ENCODE measurements at regions not wholly inside any gene's neighbourhood (a gene's known extent, or its start where the extent isn't known, plus 50 kb on each side); places are given as distances from the start of the nearest gene placed in this dataset.

DNA sequence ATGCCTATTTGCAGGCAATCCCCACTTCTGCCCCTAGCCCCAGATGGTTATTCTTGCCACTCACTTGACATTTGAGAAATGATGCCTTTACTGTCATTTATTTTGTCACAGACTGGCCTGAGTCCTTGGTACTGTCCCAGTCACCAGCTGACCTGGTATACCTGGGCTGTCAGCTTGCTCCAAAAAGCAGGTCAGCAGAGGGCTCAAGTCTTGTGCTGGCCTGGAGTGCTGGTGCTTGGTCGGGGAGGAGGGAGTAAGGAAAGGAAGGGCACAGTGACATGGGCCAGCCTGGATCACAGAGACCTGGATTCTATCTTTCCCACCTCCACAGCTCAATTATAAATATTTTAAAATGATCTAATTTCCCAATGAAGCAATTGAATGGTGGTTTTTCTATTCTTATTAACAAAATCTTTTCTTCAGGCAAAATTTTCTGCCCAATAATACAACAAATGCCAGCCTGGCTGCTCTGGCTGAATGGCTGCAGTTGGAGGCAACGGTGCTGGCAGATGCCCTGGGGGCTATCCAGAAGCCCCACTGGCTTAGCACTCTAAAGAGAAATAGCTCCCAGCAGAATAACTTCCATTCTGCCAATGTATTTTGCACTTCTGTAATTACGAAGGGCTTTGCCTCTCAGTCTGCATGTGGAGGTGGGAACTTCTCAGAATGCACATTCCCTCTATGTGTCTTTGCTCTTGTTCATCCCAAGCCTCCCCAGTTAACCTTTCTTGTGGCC, 160.6 kb downstream of the GADD45G start:
- Histone ChIP-seq H3K27me3 (ENCODE audit: insufficient read depth, low read length) (peaks cover 7% of the 10 kb centered on the region), H3K4me1 (ENCODE audit: control insufficient read depth in 1 of 2, insufficient read depth in 2 of 2, low read length in 2 of 2) (no peaks in the 10 kb centered on the region), H3K79me2 (ENCODE audit: insufficient read depth, low read length) (no peaks in the 10 kb centered on the region), H4K20me1 (ENCODE audit: insufficient read depth) (no peaks in the 10 kb centered on the region), H3K4me2 (ENCODE audit: low read length) (no peak overlapping the region), H3K9me2 (ENCODE audit: insufficient read depth) (no peaks in the 10 kb centered on the region), H3K4me3 (replicated peaks in 1 of 2; ENCODE audit: low read depth in 1 of 2, low read length in 2 of 2) (no peak overlapping the region), H3K9ac (ENCODE audit: low read length) (no peak overlapping the region), H2AFZ (ENCODE audit: low read depth, low read length, poor library complexity, severe bottlenecking) (no peak overlapping the region), H3K9me3 (ENCODE audit: control insufficient read depth in 1 of 2, insufficient read depth in 1 of 2, low read depth in 1 of 2, low read length in 2 of 2) (no peaks in the 10 kb centered on the region), H3K27ac (ENCODE audit: low read depth, low read length) (no peak overlapping the region), H3K36me3 (ENCODE audit: control insufficient read depth in 1 of 2, insufficient read depth in 2 of 2, low read length in 2 of 2) (no peaks in the 10 kb centered on the region)
- CTCF ChIA-PET, result no interaction called here
- ATAC-seq, result no peak
- no TSS peak for BruUV-seq (replicated peaks)
- TF ChIP-seq EZH2 (IDR thresholded peaks at IDR 0.05) (no peak), POLR2A (IDR thresholded peaks at IDR 0.05; ENCODE audit: borderline replicate concordance, extremely low read depth, insufficient read depth, insufficient read length) (no peak), FOSL1 (IDR thresholded peaks at IDR 0.05; ENCODE audit: low read depth) (no peak), SP1 (IDR thresholded peaks at IDR 0.05; ENCODE audit: low read depth) (no peak), REST (IDR thresholded peaks at IDR 0.05; ENCODE audit: low read depth) (no peak), CBX3 (IDR thresholded peaks at IDR 0.05; ENCODE audit: low read depth) (no peak), ELF1 (IDR thresholded peaks at IDR 0.05; ENCODE audit: borderline replicate concordance, low read depth) (no peak), YY1 (IDR thresholded peaks at IDR 0.05; ENCODE audit: extremely low read depth, insufficient replicate concordance, low read depth, low read length) (no peak), ZNF274 (IDR thresholded peaks at IDR 0.05; ENCODE audit: low read depth, low read length) (no peak), EGR1 (IDR thresholded peaks at IDR 0.05; ENCODE audit: low read depth) (no peak), CTCF (IDR thresholded peaks at IDR 0.05 in 2 of 3, conservative IDR thresholded peaks at IDR 0.05 in 1 of 3; ENCODE audit: borderline replicate concordance in 1 of 3, insufficient read depth in 1 of 3, low read depth in 2 of 3, low read length in 2 of 3) (no peak), ZFX (IDR thresholded peaks at IDR 0.05) (no peak)
- TF ChIP-seq, protein P1, sequence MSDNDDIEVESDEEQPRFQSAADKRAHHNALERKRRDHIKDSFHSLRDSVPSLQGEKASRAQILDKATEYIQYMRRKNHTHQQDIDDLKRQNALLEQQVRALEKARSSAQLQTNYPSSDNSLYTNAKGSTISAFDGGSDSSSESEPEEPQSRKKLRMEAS (IDR thresholded peaks at IDR 0.05), result no peak
- no peak for DNase-seq (ENCODE audit: low read depth, low spot score)
- POLR2A ChIA-PET, result no interaction called here
- RAD21 ChIA-PET (ENCODE audit: low non-redundant PET in 1 of 2, low total read pairs in 2 of 2, uncharacterized antibody in 2 of 2, unreplicated experiment in 2 of 2), result interaction anchor here in 1 of 2 experiments (0.6 kb wide), 1 partner anchor 35 kb away, joined by 4 read pairs; no protein-coding TSS in a partner anchor
- intact Hi-C loops (cut with micrococcal nuclease), result no loop called here
